Neural progenitor cell (in vitro differentiated cells): ENCODE measurements at regions not wholly inside any gene's neighbourhood (a gene's known extent, or its start where the extent isn't known, plus 50 kb on each side); places are given as distances from the start of the nearest gene placed in this dataset.

Experiments
- DNase-seq: peaks from one replicate; pipeline ENCODE4 v3.0.0-alpha.2; 2016; ENCODE audit warnings: low spot score
- H2AFZ ChIP-seq: fragments of 200-600 bp; sonication (generic); replicated peaks from 2 replicates; pipeline ENCODE4 v1.6.1; 2016; ENCODE audit warnings: antibody characterized with exemption
- H3F3A ChIP-seq: fragments of 200-600 bp; sonication (generic); 2 replicates; pipeline ENCODE4 v1.6.1; 2016; ENCODE audit warnings: antibody characterized with exemption, low read depth
- H3K27ac ChIP-seq: fragments of 200-600 bp; sonication (generic); 2 replicates; pipeline ENCODE4 v1.5.1; 2016; ENCODE audit warnings: mild to moderate bottlenecking
- H3K27me3 ChIP-seq: fragments of 200-600 bp; sonication (generic); 2 replicates; pipeline ENCODE4 v1.6.1; 2016; ENCODE audit warnings: mild to moderate bottlenecking, moderate library complexity
- H3K36me3 ChIP-seq: fragments of 200-600 bp; sonication (generic); 2 replicates; pipeline ENCODE4 v1.5.1; 2016
- H3K4me1 ChIP-seq: fragments of 200-600 bp; sonication (generic); 2 replicates; pipeline ENCODE4 v1.6.1; 2016; ENCODE audit warnings: mixed run types
- H3K4me2 ChIP-seq: fragments of 200-600 bp; sonication (generic); 2 replicates; pipeline ENCODE4 v1.6.1; 2016
- H3K4me3 ChIP-seq: fragments of 200-600 bp; sonication (generic); 2 replicates; pipeline ENCODE4 v1.5.1; 2016
- H3K79me2 ChIP-seq: fragments of 200-600 bp; sonication (generic); 2 replicates; pipeline ENCODE4 v1.6.1; 2016; ENCODE audit warnings: low read depth
- H3K9ac ChIP-seq: fragments of 200-600 bp; sonication (generic); 2 replicates; pipeline ENCODE4 v1.6.1; 2016
- H3K9me3 ChIP-seq: fragments of 200-600 bp; sonication (generic); 2 replicates; pipeline ENCODE4 v1.5.1; 2016; ENCODE audit warnings: low read depth
- H4K20me1 ChIP-seq: fragments of 200-600 bp; sonication (generic); 2 replicates; pipeline ENCODE4 v1.6.1; 2016; ENCODE audit warnings: low read depth
- H3K27ac Mint-ChIP-seq: 3 replicates; pipeline ENCODE4 v1.8.0; 2021; ENCODE audit warnings: mixed read lengths
- H3K27me3 Mint-ChIP-seq: 2 replicates; pipeline ENCODE4 v1.8.0; 2022; ENCODE audit warnings: low read depth, mild to moderate bottlenecking, inconsistent platforms, moderate library complexity, mixed read lengths; ENCODE audit not compliant: insufficient read depth
- H3K36me3 Mint-ChIP-seq: 3 replicates; pipeline ENCODE4 v1.8.0; 2021; ENCODE audit warnings: mixed read lengths
- H3K4me1 Mint-ChIP-seq: 3 replicates; pipeline ENCODE4 v1.8.0; 2021; ENCODE audit warnings: mixed read lengths
- H3K4me3 Mint-ChIP-seq: 3 replicates; pipeline ENCODE4 v1.8.0; 2021; ENCODE audit warnings: mild to moderate bottlenecking, moderate library complexity, mixed read lengths
- H3K9me3 Mint-ChIP-seq: 3 replicates; pipeline ENCODE4 v1.8.0; 2020; ENCODE audit warnings: mixed read lengths
- CTCF ChIP-seq: fragments of 200-600 bp; sonication (generic); IDR thresholded peaks from 2 replicates; pipeline ENCODE4 v1.5.1; 2017; ENCODE audit warnings: antibody characterized with exemption, mild to moderate bottlenecking
- EZH2 ChIP-seq: fragments of 200-600 bp; sonication (generic); IDR thresholded peaks from 2 replicates; pipeline ENCODE4 v1.6.1; 2017; ENCODE audit warnings: antibody characterized with exemption, mild to moderate bottlenecking, moderate library complexity
- EZH2phosphoT487 ChIP-seq: fragments of 200-600 bp; sonication (generic); IDR thresholded peaks from 2 replicates; pipeline ENCODE4 v1.6.1; 2017; ENCODE audit warnings: antibody characterized with exemption

DNA sequence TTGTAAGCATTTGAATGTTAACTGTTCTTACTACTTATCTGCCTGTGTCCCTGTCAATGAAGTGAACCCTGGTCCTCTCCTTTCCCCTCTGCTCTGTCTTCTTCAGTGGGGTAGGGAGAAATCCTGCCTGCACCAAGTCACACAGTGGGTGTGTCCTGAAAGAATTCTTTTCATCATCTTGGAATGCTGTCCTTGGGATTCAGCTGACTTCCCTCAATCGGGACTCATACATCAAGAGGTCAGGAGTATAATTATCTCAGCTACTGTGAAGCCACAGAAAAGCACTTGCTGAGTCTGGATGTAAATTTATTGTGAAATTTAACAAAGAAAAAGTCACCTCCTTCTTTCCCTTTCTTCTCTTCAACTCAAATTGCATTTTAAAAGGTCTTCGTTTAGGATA, 328.5 kb downstream of the SOX4 start:
- no peaks in the 10 kb centered on the region for H3K9me3 Mint-ChIP-seq
- H3K36me3 ChIP-seq, result no peaks in the 10 kb centered on the region
- H3K27ac Mint-ChIP-seq, result peak overlapping the region; percentile 49
- H3K4me3 Mint-ChIP-seq, result no peak overlapping the region
- no peaks in the 10 kb centered on the region for H3K27me3 ChIP-seq
- peak overlapping the region; percentile 35 for H3K27ac ChIP-seq
- H3K27me3 Mint-ChIP-seq, result peaks cover 2% of the 10 kb centered on the region
- no peak overlapping the region for H2AFZ ChIP-seq
- H3K79me2 ChIP-seq, result peaks cover 20% of the 10 kb centered on the region
- H3F3A ChIP-seq, result peaks cover 9% of the 10 kb centered on the region
- peaks cover 11% of the 10 kb centered on the region for H3K4me1 Mint-ChIP-seq
- TF ChIP-seq EZH2, result no peak
- H3K4me3 ChIP-seq, result no peak overlapping the region
- H3K36me3 Mint-ChIP-seq, result peaks cover 21% of the 10 kb centered on the region
- peak; percentile 53 for DNase-seq
- H3K9ac ChIP-seq, result no peak overlapping the region
- peaks cover 10% of the 10 kb centered on the region for H3K4me1 ChIP-seq
- H3K9me3 ChIP-seq, result no peaks in the 10 kb centered on the region
- H3K4me2 ChIP-seq, result peak overlapping the region; percentile 11
- H4K20me1 ChIP-seq, result no peaks in the 10 kb centered on the region

DNA sequence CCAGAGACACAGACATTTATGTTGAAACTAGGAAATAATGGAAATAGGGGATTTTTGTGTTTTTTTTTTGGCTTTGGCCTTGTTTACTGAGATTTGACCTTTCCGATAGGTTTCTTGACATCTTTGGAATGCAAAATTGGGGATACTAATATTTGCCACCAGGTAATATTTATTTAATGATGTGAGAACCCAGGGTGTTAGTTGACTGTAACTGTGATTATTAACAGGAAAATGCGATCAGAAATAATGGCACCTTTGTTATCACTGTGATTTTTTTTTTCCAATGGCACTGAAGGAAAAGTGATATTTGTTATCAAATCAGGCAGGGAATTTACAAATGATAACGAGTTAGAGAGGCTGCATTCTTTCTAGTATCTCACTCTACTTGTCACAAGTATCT, 330.5 kb downstream of the SOX4 start:
- Histone ChIP-seq H3F3A (peaks cover 9% of the 10 kb centered on the region), H2AFZ (no peak overlapping the region), H3K79me2 (peaks cover 20% of the 10 kb centered on the region), H3K4me3 (no peak overlapping the region), H4K20me1 (no peaks in the 10 kb centered on the region), H3K36me3 (no peaks in the 10 kb centered on the region), H3K9ac (no peak overlapping the region), H3K9me3 (no peaks in the 10 kb centered on the region), H3K27ac (no peak overlapping the region), H3K27me3 (no peaks in the 10 kb centered on the region), H3K4me1 (peaks cover 10% of the 10 kb centered on the region), H3K4me2 (no peak overlapping the region)
- H3K27me3 Mint-ChIP-seq, result peaks cover 2% of the 10 kb centered on the region
- H3K4me1 Mint-ChIP-seq, result peaks cover 8% of the 10 kb centered on the region
- no peak overlapping the region for H3K4me3 Mint-ChIP-seq
- peaks cover 20% of the 10 kb centered on the region for H3K36me3 Mint-ChIP-seq
- no peaks in the 10 kb centered on the region for H3K9me3 Mint-ChIP-seq
- no peak for DNase-seq
- TF ChIP-seq EZH2phosphoT487 (no peak), EZH2 (no peak), CTCF (no peak)
- no peak overlapping the region for H3K27ac Mint-ChIP-seq

DNA sequence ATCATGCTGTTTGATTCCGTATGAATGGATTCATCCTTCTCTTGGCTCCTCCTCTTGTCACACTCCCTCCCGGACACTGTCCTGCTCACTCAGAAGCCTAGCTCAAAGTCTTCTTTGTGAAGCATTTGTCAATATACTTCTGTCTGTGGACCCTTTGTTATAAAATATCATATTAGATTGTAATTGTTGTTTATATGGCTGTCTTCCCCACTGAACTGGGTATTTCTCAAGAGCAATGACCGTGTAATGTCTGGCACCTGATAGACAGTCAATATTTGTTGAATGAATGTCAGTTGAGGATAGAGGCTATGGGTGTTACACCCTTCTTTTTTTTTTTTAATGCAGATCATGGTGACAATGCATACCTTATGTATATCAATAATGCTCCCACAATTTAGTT, 335.3 kb downstream of the SOX4 start:
- H3K9ac ChIP-seq, result no peak overlapping the region
- Mint-ChIP-seq H3K9me3 (peaks cover 7% of the 10 kb centered on the region), H3K36me3 (peaks cover 24% of the 10 kb centered on the region), H3K4me1 (no peaks in the 10 kb centered on the region), H3K4me3 (no peak overlapping the region), H3K27me3 (no peaks in the 10 kb centered on the region), H3K27ac (no peak overlapping the region)
- no peak overlapping the region for H3K4me2 ChIP-seq
- no peak for DNase-seq
- H3K9me3 ChIP-seq, result no peaks in the 10 kb centered on the region
- H3K36me3 ChIP-seq, result no peaks in the 10 kb centered on the region
- H3K4me3 ChIP-seq, result no peak overlapping the region
- no peak for TF ChIP-seq EZH2
- TF ChIP-seq CTCF, result no peak
- TF ChIP-seq EZH2phosphoT487, result no peak
- H3K27ac ChIP-seq, result no peak overlapping the region
- peaks cover 6% of the 10 kb centered on the region for H3K79me2 ChIP-seq
- H2AFZ ChIP-seq, result no peak overlapping the region
- H4K20me1 ChIP-seq, result no peaks in the 10 kb centered on the region
- no peaks in the 10 kb centered on the region for H3K4me1 ChIP-seq
- H3K27me3 ChIP-seq, result no peaks in the 10 kb centered on the region
- no peaks in the 10 kb centered on the region for H3F3A ChIP-seq

DNA sequence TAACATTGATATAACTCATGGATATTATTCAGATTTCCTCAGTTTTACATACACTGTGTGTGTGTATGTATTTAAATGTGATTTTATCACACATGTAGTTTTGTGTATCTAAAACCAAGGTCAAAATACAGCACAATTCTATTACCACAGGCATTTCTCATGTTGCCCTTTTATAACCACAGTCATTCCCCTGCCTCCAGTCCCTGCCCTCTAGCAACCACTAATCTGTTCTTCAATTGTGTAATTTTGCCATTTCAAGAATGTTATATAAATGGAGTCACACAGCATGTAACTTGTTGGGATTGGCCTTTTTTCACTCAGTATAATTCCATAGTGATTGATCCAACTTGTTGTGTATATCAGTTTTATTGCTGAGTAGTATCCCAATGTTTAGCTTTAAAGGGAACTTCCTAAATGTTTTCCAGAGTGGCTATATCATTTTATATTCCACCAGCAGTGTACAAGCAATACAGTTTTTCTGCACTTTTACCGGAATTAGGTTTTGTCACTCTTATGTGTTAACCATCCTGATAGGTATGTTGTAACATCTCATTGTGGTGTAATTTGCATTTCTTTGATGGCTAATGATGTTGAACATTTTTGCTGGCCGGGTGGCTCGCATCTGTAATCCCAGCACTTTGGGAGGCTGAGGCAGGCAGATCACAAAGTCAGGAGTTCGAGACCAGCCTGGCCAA, 338.2 kb downstream of the SOX4 start:
- Mint-ChIP-seq H3K27ac (no peak overlapping the region), H3K9me3 (peaks cover 27% of the 10 kb centered on the region), H3K27me3 (no peaks in the 10 kb centered on the region), H3K36me3 (peaks cover 39% of the 10 kb centered on the region), H3K4me3 (no peak overlapping the region), H3K4me1 (peaks cover 6% of the 10 kb centered on the region)
- H3K4me3 ChIP-seq, result no peak overlapping the region
- no peaks in the 10 kb centered on the region for H3K4me1 ChIP-seq
- H3K9me3 ChIP-seq, result no peaks in the 10 kb centered on the region
- no peaks in the 10 kb centered on the region for H4K20me1 ChIP-seq
- peaks cover 17% of the 10 kb centered on the region for H3K79me2 ChIP-seq
- no peaks in the 10 kb centered on the region for H3K27me3 ChIP-seq
- no peak overlapping the region for H2AFZ ChIP-seq
- H3K36me3 ChIP-seq, result no peaks in the 10 kb centered on the region
- TF ChIP-seq EZH2phosphoT487, result no peak
- TF ChIP-seq CTCF, result no peak
- TF ChIP-seq EZH2, result no peak
- no peak overlapping the region for H3K4me2 ChIP-seq
- DNase-seq, result no peak
- H3K27ac ChIP-seq, result no peak overlapping the region
- H3K9ac ChIP-seq, result no peak overlapping the region
- H3F3A ChIP-seq, result no peaks in the 10 kb centered on the region
